Activated naive CD4-positive, alpha-beta T cell treated with anti-CD3 and anti-CD28 coated beads, Interleukin-2, amount 10 ng/mL, durations not matched to agents 7 days and 5 days (primary cell): ENCODE measurements at regions not wholly inside any gene's neighbourhood (a gene's known extent, or its start where the extent isn't known, plus 50 kb on each side); places are given as distances from the start of the nearest gene placed in this dataset.

Source experiments
- CTCF ChIA-PET: fragments of 350-600 bp; sonication (Branson Sonifier 250); formaldehyde crosslinking; loops from one replicate; lab custom pipeline; 2021; ENCODE audit warnings: antibody characterized with exemption; lab: Charles Lee
- DNase-seq: peaks from one replicate; pipeline ENCODE4 v3.0.0-alpha.2; 2020
- H3K27ac Mint-ChIP-seq: one replicate; pipeline ENCODE4 v1.8.0; 2021; ENCODE audit warnings: mild to moderate bottlenecking, moderate library complexity, mixed read lengths
- H3K27me3 Mint-ChIP-seq: one replicate; pipeline ENCODE4 v1.8.0; 2021; ENCODE audit warnings: mild to moderate bottlenecking, mixed read lengths
- H3K36me3 Mint-ChIP-seq: one replicate; pipeline ENCODE4 v1.8.0; 2021; ENCODE audit warnings: mixed read lengths
- H3K4me1 Mint-ChIP-seq: one replicate; pipeline ENCODE4 v1.8.0; 2021; ENCODE audit warnings: mixed read lengths
- H3K4me3 Mint-ChIP-seq: one replicate; pipeline ENCODE4 v1.8.0; 2021; ENCODE audit warnings: mild to moderate bottlenecking, moderate library complexity, mixed read lengths
- H3K9me3 Mint-ChIP-seq: one replicate; pipeline ENCODE4 v1.8.0; 2021; ENCODE audit warnings: mixed read lengths

GRCh38 chr9:23153058-23153457 is 673.0 kb downstream of the ELAVL2 start:
- no peak for DNase-seq
- no peaks in the 10 kb centered on the region for H3K4me1 Mint-ChIP-seq
- peaks cover 7% of the 10 kb centered on the region for H3K9me3 Mint-ChIP-seq
- no peak overlapping the region for H3K4me3 Mint-ChIP-seq
- no peaks in the 10 kb centered on the region for H3K36me3 Mint-ChIP-seq
- no peak overlapping the region for H3K27ac Mint-ChIP-seq
- no peaks in the 10 kb centered on the region for H3K27me3 Mint-ChIP-seq
- CTCF ChIA-PET: no interaction called here

DNA sequence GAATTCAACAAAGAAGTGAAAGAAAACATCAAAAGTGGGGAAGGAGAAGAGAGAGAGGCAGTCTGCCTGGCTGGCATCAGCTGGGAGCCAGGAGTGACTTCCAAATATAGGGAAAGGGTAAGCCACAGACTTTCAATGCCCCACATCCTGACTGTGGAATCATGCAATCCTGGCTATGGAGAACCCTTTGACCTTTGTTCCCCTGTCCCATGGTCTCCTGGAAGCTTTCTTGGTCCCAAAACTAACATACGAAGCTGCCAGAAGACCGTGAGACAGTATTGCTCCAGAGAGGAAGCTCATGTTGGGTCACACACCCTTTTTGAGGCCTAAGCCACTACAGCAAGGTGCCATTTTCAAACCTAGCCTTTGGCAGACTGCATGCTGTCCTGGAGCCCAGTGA is 665.5 kb downstream of the ELAVL2 start:
- Mint-ChIP-seq H3K27me3 (no peaks in the 10 kb centered on the region), H3K4me1 (no peaks in the 10 kb centered on the region), H3K27ac (no peak overlapping the region), H3K4me3 (no peak overlapping the region), H3K9me3 (peaks cover 11% of the 10 kb centered on the region), H3K36me3 (no peaks in the 10 kb centered on the region)
- DNase-seq: no peak
- CTCF ChIA-PET: no interaction called here

GRCh38 chr9:23160952-23161469 is 665.0 kb downstream of the ELAVL2 start:
- H3K4me1 Mint-ChIP-seq: no peaks in the 10 kb centered on the region
- CTCF ChIA-PET: no interaction called here
- no peak for DNase-seq
- no peak overlapping the region for H3K4me3 Mint-ChIP-seq
- no peaks in the 10 kb centered on the region for H3K27me3 Mint-ChIP-seq
- peaks cover 11% of the 10 kb centered on the region for H3K9me3 Mint-ChIP-seq
- no peaks in the 10 kb centered on the region for H3K36me3 Mint-ChIP-seq
- no peak overlapping the region for H3K27ac Mint-ChIP-seq

DNA sequence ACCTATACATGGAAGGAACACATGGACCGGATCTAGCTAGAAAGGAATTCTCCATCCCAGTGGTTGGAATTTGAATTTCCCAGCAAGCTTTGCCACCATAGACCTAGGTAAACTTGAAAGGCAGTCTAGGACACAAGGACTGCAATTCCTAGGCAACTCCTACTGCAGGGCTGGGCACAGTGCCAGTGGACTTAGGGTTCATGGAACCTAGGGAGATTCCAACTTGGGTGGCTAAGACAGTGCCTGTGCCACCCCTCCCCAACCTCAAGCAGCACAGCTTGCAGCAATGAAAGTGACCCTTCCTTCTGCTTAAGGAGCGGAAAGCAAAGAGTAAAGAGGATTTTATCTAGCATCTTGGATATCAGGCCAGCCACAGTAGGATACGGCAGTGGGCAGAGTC is 663.3 kb downstream of the ELAVL2 start:
- H3K4me1 Mint-ChIP-seq: no peaks in the 10 kb centered on the region
- no peak overlapping the region for H3K4me3 Mint-ChIP-seq
- CTCF ChIA-PET: no interaction called here
- no peaks in the 10 kb centered on the region for H3K27me3 Mint-ChIP-seq
- H3K36me3 Mint-ChIP-seq: no peaks in the 10 kb centered on the region
- H3K27ac Mint-ChIP-seq: no peak overlapping the region
- no peak for DNase-seq
- peaks cover 11% of the 10 kb centered on the region for H3K9me3 Mint-ChIP-seq

GRCh38 chr9:23171479-23171878 is 654.6 kb downstream of the ELAVL2 start:
- Mint-ChIP-seq H3K27me3 (no peaks in the 10 kb centered on the region), H3K9me3 (peaks cover 4% of the 10 kb centered on the region), H3K4me1 (no peaks in the 10 kb centered on the region), H3K4me3 (no peak overlapping the region), H3K27ac (no peak overlapping the region), H3K36me3 (no peaks in the 10 kb centered on the region)
- CTCF ChIA-PET: no interaction called here
- no peak for DNase-seq

DNA sequence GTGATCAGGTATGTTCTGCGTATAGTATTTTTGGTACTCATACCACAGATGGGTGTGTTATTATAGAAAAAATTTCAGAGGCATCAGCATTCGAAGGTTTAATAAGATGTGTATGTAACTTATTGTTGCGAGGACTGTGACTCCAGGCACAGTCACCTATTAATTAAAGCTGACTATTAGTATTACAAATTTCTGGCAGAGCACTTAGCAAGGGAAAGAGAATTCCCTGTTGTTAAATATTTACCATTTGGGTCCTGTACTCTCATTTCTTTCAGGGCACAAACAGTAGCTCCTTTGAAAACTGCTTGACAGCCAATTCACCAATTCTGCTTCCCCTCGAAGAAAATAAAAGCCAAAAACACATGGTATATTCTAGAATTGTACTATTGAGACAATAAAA is 653.8 kb downstream of the ELAVL2 start:
- CTCF ChIA-PET: no interaction called here
- no peak for DNase-seq
- Mint-ChIP-seq H3K4me1 (no peaks in the 10 kb centered on the region), H3K4me3 (no peak overlapping the region), H3K9me3 (peaks cover 4% of the 10 kb centered on the region), H3K27me3 (no peaks in the 10 kb centered on the region), H3K36me3 (no peaks in the 10 kb centered on the region), H3K27ac (no peak overlapping the region)

GRCh38 chr9:23172979-23173637 is 652.9 kb downstream of the ELAVL2 start:
- Mint-ChIP-seq H3K27ac (no peak overlapping the region), H3K4me1 (no peaks in the 10 kb centered on the region), H3K4me3 (no peak overlapping the region), H3K27me3 (no peaks in the 10 kb centered on the region), H3K36me3 (no peaks in the 10 kb centered on the region), H3K9me3 (peaks cover 4% of the 10 kb centered on the region)
- DNase-seq: no peak
- CTCF ChIA-PET: no interaction called here

GRCh38 chr9:23194281-23194680 is 631.8 kb downstream of the ELAVL2 start:
- CTCF ChIA-PET: no interaction called here
- H3K4me3 Mint-ChIP-seq: no peak overlapping the region
- H3K27me3 Mint-ChIP-seq: no peaks in the 10 kb centered on the region
- H3K9me3 Mint-ChIP-seq: peaks cover 2% of the 10 kb centered on the region
- no peaks in the 10 kb centered on the region for H3K36me3 Mint-ChIP-seq
- DNase-seq: no peak
- no peak overlapping the region for H3K27ac Mint-ChIP-seq
- no peaks in the 10 kb centered on the region for H3K4me1 Mint-ChIP-seq

GRCh38 chr9:23215688-23216087 is 610.4 kb downstream of the ELAVL2 start:
- H3K4me1 Mint-ChIP-seq: no peaks in the 10 kb centered on the region
- no peaks in the 10 kb centered on the region for H3K36me3 Mint-ChIP-seq
- CTCF ChIA-PET: no interaction called here
- no peak overlapping the region for H3K4me3 Mint-ChIP-seq
- no peaks in the 10 kb centered on the region for H3K27me3 Mint-ChIP-seq
- no peaks in the 10 kb centered on the region for H3K9me3 Mint-ChIP-seq
- DNase-seq: no peak
- H3K27ac Mint-ChIP-seq: no peak overlapping the region

DNA sequence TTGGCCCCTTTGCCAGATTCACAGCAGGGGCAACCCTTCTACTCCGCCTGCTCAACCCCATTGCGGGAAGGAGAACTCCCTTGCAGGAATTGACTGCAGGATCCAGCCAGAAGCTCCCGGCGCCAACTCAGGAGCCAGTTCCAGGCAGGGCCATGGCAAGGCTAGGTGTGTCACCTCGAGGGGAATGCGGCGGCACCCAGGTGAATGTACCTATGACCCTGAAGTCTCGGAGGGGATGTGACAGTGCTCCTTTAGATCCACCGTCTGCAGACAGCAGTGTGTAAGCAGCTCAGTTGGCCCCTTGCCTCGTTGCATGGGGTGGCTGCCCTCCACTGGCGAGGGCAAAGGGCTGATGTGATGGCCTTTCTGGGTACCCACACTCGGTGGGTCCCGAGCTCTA is 606.6 kb downstream of the ELAVL2 start:
- CTCF ChIA-PET: no interaction called here
- Mint-ChIP-seq H3K9me3 (peaks cover 12% of the 10 kb centered on the region), H3K4me3 (no peak overlapping the region), H3K4me1 (no peaks in the 10 kb centered on the region), H3K36me3 (no peaks in the 10 kb centered on the region), H3K27me3 (no peaks in the 10 kb centered on the region), H3K27ac (no peak overlapping the region)
- DNase-seq: no peak

- H3K36me3 Mint-ChIP-seq: no peaks in the 10 kb centered on the region
- H3K4me3 Mint-ChIP-seq: no peak overlapping the region
- H3K27me3 Mint-ChIP-seq: no peaks in the 10 kb centered on the region
- H3K9me3 Mint-ChIP-seq: peaks cover 16% of the 10 kb centered on the region
- no peak for DNase-seq
- CTCF ChIA-PET: no interaction called here
- H3K4me1 Mint-ChIP-seq: no peaks in the 10 kb centered on the region
- H3K27ac Mint-ChIP-seq: no peak overlapping the region
These were observed 605.9 kb downstream of the ELAVL2 start for GRCh38 chr9:23220171-23220570.

DNA sequence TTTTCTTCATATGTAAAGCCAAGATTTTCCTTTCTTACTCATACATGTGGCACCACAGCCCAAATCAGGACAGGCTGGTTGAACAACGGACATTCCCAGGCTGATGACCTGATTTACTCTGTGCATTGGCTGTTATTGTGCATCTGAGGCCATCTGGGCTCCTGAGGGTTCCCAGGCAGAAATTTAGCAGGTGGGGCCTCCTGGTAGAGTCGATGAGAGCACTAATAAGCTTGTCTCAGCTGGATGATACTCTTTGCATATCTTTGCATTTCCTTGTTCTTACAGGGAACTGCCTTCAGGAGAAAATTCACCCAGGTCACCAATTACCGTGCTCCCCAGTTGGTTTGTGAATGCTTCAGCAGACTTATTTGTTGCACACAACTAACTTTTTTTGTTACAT is 605.1 kb downstream of the ELAVL2 start:
- H3K4me1 Mint-ChIP-seq: no peaks in the 10 kb centered on the region
- DNase-seq: no peak
- H3K9me3 Mint-ChIP-seq: peaks cover 16% of the 10 kb centered on the region
- H3K4me3 Mint-ChIP-seq: no peak overlapping the region
- H3K27me3 Mint-ChIP-seq: no peaks in the 10 kb centered on the region
- no peak overlapping the region for H3K27ac Mint-ChIP-seq
- CTCF ChIA-PET: no interaction called here
- H3K36me3 Mint-ChIP-seq: no peaks in the 10 kb centered on the region

DNA sequence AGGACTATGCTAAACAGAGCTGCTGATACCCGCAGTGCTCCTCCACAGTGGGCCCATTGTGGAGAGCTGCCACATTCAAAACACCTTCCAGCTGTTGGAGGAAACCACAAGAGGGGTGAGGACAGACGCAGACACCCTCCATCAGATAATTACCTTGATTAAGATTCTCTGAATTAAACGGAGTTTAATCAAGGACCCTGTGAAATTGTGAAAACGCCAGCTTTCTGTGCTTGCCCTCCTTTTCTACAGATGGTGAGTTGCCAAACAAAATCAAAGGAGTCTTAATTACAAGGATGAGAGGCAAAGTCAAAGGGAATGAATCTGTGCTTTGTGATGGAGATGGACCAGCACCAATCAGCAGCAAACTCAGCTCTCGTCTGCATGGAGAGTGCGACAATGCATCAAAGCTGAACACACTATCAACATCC is 596.1 kb downstream of the ELAVL2 start:
- Mint-ChIP-seq H3K36me3 (no peaks in the 10 kb centered on the region), H3K4me1 (no peaks in the 10 kb centered on the region), H3K4me3 (no peak overlapping the region), H3K27me3 (no peaks in the 10 kb centered on the region), H3K27ac (no peak overlapping the region), H3K9me3 (peaks cover 8% of the 10 kb centered on the region)
- CTCF ChIA-PET: no interaction called here
- no peak for DNase-seq

DNA sequence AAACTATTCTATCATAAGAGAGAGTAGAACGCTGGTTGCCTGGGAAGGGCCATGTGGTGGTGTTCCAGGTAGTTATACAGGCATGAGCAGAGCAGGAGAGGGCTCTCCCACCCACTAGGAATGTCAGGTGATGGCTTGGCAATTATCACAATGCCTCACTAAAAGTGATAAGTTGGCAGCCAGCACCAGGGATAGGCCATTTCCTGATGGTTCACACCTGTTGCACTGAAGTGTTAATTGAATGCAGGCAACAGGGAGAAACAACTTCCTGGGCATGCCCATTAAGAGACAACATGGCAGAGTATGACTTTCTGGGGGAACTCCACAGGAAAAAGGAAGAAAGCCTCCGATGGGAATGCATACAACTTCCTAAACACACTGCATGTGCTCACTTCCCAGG is 593.2 kb downstream of the ELAVL2 start:
- CTCF ChIA-PET: no interaction called here
- no peak overlapping the region for H3K27ac Mint-ChIP-seq
- no peaks in the 10 kb centered on the region for H3K4me1 Mint-ChIP-seq
- no peak overlapping the region for H3K4me3 Mint-ChIP-seq
- no peaks in the 10 kb centered on the region for H3K27me3 Mint-ChIP-seq
- H3K36me3 Mint-ChIP-seq: no peaks in the 10 kb centered on the region
- H3K9me3 Mint-ChIP-seq: peaks cover 7% of the 10 kb centered on the region
- no peak for DNase-seq

GRCh38 chr9:23243523-23243922 is 582.5 kb downstream of the ELAVL2 start:
- H3K4me3 Mint-ChIP-seq: no peak overlapping the region
- no peak for DNase-seq
- no peaks in the 10 kb centered on the region for H3K36me3 Mint-ChIP-seq
- no peak overlapping the region for H3K27ac Mint-ChIP-seq
- no peaks in the 10 kb centered on the region for H3K27me3 Mint-ChIP-seq
- H3K4me1 Mint-ChIP-seq: no peaks in the 10 kb centered on the region
- CTCF ChIA-PET: no interaction called here
- peaks cover 4% of the 10 kb centered on the region for H3K9me3 Mint-ChIP-seq
